D341Med (cell line): ENCODE measurements at regions not wholly inside any gene's neighbourhood (a gene's known extent, or its start where the extent isn't known, plus 50 kb on each side); places are given as distances from the start of the nearest gene placed in this dataset.

Experiments
- DNase-seq: peaks from one replicate; pipeline ENCODE4 v3.0.0; 2012; ENCODE audit warnings: low spot score

GRCh38 chr5:155974369-155974768, 352.6 kb upstream of the SGCD start:
- no peak for DNase-seq

DNA sequence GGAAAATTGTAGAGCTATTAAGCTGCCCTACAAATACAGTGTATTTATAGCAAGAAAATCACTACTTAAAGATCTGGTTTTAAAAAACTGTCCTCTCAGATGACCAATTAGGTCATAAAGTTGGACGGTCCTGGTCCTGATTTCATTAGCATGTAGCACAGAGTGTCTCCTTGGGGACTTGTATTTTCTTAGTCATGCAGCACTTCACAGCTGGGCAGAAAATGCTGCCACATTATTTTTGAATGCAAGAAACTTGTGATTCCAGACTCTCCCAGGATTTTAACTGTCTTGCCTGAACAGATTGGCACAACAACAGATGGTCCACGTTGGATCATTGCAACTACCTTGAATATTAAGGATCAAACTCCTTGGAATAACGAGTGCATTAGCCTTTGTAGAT, 348.1 kb upstream of the SGCD start:
- no peak for DNase-seq

DNA sequence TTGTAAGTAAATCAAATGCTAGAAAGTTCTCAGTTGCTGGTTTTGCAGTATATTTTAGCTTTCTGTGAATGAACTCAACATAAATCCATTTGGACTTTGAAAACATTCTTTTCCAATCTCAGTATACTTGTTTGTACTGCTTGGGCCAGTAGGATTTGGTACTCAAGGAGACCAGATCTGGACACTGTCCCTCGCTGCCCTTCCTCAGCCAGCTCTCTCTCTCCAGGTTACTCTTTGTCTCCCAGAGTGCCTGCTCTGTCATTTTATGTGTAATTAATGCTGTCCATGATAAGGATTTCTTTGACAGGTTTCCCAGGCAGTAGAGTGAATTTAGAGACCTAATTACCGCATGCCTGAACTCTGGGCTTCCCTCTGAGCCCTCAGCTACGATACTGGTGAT, 344.6 kb upstream of the SGCD start:
- DNase-seq: no peak

DNA sequence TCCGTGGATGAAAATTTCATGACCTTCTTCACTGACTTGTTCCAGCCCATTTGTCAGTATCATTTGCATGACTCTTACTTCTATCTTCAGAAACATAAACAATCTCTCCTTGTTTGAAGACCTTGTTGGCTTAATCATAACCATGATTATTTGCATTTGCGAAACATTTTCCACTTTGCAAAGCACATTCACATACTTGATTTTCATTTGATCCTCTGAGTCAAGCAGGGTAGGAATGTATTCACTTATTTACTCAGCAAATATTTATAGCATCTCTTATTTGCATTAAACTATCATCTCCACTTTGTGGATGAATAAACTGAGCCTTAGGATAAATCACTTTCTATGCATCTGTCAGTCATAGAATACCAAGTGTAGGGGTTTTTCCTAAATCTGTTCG, 343.0 kb upstream of the SGCD start:
- DNase-seq: no peak

GRCh38 chr5:155987265-155987810, 339.6 kb upstream of the SGCD start:
- no peak for DNase-seq

- no peak for DNase-seq
These were observed 337.1 kb upstream of the SGCD start for GRCh38 chr5:155989879-155990278.

DNA sequence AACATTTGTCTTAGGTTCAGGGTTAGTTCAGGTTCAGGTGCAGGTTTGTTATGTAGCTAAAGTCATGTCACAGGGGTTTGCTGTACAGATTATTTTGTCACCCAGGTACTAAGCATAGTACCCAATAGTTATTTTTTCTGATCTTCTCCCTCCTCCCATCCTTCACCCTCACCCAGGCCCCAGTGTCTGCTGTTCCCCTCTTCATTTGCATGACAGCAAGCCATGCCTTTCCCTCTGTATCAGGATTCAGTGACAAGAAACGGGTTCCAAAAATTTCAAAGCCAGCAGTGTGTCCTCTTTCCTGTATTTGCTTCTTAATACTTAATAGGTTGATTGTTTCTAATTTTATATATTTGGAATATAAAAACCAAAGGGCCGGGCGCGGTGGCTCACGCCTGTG, 330.8 kb upstream of the SGCD start:
- DNase-seq: no peak

- DNase-seq: no peak
These were observed 328.7 kb upstream of the SGCD start for GRCh38 chr5:155998257-155998656.

GRCh38 chr5:156000115-156000514, 326.8 kb upstream of the SGCD start:
- DNase-seq: no peak

GRCh38 chr5:156004754-156005153, 322.2 kb upstream of the SGCD start:
- no peak for DNase-seq

DNA sequence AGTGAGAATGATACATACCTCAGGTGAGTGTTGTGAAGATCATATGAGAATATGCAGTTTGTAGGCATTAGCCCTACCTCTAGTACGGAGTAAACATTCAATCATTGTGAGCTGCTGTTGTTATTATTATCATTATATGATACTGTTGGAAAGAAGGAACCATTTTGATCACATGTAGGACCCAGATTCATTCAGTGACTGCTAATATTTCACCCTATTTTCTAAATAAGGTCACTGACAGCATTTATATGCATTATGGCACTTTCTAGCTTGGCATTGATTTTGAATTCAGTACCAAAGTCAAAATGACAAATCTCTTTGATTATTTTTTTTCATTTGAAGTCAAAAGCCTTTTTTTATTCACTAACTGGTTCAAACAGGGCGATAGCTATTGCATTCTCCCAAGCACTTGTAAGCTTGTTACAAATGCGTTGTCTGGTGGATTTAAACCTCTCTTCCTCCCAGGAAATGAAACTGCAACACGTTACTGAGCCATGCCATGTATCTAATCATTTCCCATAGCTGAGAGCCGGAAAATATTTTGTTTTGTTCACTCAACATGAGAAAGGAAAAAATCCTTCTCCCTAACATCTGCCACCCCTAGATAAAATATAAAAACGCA, 320.8 kb upstream of the SGCD start:
- DNase-seq: no peak

GRCh38 chr5:156008844-156009243, 318.1 kb upstream of the SGCD start:
- no peak for DNase-seq

- no peak for DNase-seq
These were observed 317.4 kb upstream of the SGCD start for GRCh38 chr5:156009583-156009982.

- no peak for DNase-seq
These were observed 311.8 kb upstream of the SGCD start for GRCh38 chr5:156015137-156015536.

DNA sequence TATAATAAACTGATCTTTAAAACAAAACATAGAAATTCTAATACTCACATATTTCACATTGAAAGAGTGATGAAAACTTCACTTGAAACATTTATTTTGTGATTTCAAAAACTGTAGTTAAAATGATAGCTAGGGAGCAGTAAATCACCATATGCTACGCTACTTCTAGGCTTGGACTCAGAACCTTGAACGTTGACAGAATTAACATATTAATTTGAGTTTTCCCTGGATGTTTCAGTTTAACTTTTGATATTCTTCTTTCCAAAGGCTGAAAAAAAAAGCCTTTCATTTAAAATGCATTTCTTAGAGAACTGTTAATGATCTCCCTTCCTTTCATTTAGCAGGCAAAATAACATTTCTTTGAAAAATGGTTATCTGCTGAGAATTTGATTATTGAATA, 307.8 kb upstream of the SGCD start:
- no peak for DNase-seq

- no peak for DNase-seq
These were observed 307.3 kb upstream of the SGCD start for GRCh38 chr5:156019571-156020180.

- DNase-seq: no peak
These were observed 306.3 kb upstream of the SGCD start for GRCh38 chr5:156020647-156021046.

DNA sequence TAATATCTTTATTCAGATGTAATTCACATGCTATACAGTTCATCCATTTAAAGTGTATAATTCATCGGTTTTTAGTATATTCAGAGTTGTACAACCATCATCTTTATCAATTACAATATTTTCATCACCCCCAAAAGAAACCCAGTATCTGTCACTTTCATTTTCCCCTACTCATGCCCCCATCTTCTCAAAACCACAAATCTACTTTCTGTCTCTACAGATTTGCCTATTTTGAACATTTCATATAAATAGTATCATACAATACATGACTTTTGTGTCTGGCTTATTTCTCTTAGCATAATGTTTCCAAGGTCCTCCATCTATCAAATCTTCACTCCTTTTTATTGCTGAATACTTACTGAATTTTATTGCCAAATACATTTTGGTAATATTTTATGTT, 305.1 kb upstream of the SGCD start:
- no peak for DNase-seq

- DNase-seq: no peak
These were observed 301.3 kb upstream of the SGCD start for GRCh38 chr5:156025656-156026055.

- DNase-seq: no peak
These were observed 295.8 kb upstream of the SGCD start for GRCh38 chr5:156031181-156031580.

DNA sequence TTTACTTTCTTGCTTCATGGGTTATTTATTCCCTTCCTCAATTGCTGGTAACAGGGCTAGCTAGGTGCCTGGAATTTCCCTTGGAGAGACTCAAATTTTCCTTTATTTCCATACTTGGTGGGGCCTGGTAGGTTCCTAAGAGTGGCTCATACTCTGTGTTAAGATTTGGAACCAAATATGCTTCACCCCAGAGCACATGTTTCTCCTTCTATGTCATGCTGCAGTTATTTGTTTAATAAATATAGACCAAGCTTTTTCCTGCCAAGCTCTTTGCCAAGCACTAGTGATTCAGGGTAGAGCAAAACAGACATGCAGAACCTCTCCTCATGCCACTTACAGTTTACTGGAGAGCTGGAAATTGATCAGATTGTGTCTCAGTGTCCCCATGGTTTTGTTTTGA, 290.3 kb upstream of the SGCD start:
- no peak for DNase-seq

- DNase-seq: no peak
These were observed 289.6 kb upstream of the SGCD start for GRCh38 chr5:156037151-156037909.

DNA sequence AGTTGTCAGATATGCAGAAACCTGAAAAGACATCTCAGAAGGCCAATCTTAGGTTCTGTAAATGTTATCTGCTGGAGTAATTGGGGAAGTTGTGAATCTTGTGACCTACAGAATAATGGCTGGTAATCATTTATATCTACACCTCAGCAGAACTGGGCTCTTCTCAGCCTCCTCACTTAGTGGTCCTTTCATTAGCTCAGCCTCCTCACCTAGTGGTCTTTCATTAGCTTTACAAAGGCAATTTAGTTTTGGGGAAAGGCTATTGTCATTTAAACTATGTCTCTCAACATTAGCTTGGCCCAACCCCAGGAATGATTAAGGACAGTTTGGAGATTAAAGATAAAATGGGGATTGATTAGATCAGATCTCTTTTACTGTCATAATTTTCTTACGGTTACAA, 284.2 kb upstream of the SGCD start:
- DNase-seq: no peak
